Testis (tissue), 2 donors: ENCODE measurements at regions not wholly inside any gene's neighbourhood (a gene's known extent, or its start where the extent isn't known, plus 50 kb on each side); places are given as distances from the start of the nearest gene placed in this dataset.

ENCODE experiments used
- POLR2A ChIP-seq: fragments of 450-650 bp; IDR thresholded peaks from one replicate; pipeline ENCODE4 v1.6.1; 2017; ENCODE audit warnings: antibody characterized with exemption, mild to moderate bottlenecking, moderate library complexity
- TF ChIP-seq, protein P1 (sequence below), 3 experiments: fragments of 450-650 bp in 2 of 3; fragments of 200-600 bp in 1 of 3; sonication (generic) in 1 of 3; IDR thresholded peaks; one replicate each; pipeline ENCODE4 v1.5.1; 2016 to 2019; ENCODE audit warnings: antibody characterized with exemption in 3 of 3, mild to moderate bottlenecking in 2 of 3, moderate library complexity in 1 of 3

DNA sequence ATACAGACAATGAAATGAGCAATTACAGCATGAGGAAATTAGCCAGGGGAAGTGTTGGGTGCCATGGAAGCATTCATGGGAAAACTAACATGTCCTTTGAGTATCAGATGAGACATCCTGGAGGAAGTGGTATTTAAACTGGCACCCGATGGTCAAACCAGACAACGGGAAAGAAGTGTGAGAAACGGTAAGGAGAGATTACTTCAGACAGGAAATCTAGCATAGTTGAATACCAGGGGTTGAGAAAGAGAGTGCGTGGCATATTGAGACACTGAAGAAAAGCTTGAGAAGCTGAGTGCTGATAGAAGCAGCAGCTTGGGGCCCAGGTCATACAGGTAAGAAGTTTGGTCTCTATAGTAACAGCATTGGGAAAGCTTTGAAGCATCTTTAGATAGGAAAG lies 175.3 kb downstream of the C11orf87 start:
- TF ChIP-seq, protein P1, sequence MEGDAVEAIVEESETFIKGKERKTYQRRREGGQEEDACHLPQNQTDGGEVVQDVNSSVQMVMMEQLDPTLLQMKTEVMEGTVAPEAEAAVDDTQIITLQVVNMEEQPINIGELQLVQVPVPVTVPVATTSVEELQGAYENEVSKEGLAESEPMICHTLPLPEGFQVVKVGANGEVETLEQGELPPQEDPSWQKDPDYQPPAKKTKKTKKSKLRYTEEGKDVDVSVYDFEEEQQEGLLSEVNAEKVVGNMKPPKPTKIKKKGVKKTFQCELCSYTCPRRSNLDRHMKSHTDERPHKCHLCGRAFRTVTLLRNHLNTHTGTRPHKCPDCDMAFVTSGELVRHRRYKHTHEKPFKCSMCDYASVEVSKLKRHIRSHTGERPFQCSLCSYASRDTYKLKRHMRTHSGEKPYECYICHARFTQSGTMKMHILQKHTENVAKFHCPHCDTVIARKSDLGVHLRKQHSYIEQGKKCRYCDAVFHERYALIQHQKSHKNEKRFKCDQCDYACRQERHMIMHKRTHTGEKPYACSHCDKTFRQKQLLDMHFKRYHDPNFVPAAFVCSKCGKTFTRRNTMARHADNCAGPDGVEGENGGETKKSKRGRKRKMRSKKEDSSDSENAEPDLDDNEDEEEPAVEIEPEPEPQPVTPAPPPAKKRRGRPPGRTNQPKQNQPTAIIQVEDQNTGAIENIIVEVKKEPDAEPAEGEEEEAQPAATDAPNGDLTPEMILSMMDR (IDR thresholded peaks at IDR 0.05) = no peak
- TF ChIP-seq POLR2A = no peak
